CD14-positive monocyte (primary cell): ENCODE measurements at regions not wholly inside any gene's neighbourhood (a gene's known extent, or its start where the extent isn't known, plus 50 kb on each side); places are given as distances from the start of the nearest gene placed in this dataset.

ENCODE experiments used
- DNase-seq, 3 donors: peaks; one replicate each; pipeline ENCODE4 v3.0.0-alpha.2; 2011 to 2022
- H2AFZ ChIP-seq: 2 replicates; pipeline ENCODE4 v1.6.0; 2012; ENCODE audit warnings: mild to moderate bottlenecking, low read depth, low read length, inconsistent platforms; ENCODE audit not compliant: insufficient read depth, poor library complexity, severe bottlenecking
- H3K27ac ChIP-seq, 2 donors: 1 replicate in 1 of 2; 2 replicates in 1 of 2; pipeline ENCODE4 v1.5.1; 2012 to 2013; ENCODE audit warnings: low read length in 2 of 2, control low read depth in 1 of 2, inconsistent platforms in 1 of 2, low read depth in 1 of 2, mild to moderate bottlenecking in 1 of 2
- H3K27me3 ChIP-seq, 2 donors: one replicate each; pipeline versions ENCODE4 v1.6.0 to v1.6.1; 2011 to 2013; ENCODE audit warnings: low read length in 2 of 2; ENCODE audit not compliant: control insufficient read depth in 2 of 2, insufficient read depth in 2 of 2
- H3K36me3 ChIP-seq, 2 donors: replicated peaks in 1 of 2; 1 replicate in 1 of 2; 2 replicates in 1 of 2; pipeline versions ENCODE4 v1.5.1 to v1.6.1; 2012 to 2013; ENCODE audit warnings: low read length in 2 of 2, control low read depth in 1 of 2, inconsistent platforms in 1 of 2, mild to moderate bottlenecking in 1 of 2; ENCODE audit not compliant: insufficient read depth in 2 of 2, control insufficient read depth in 1 of 2
- H3K4me1 ChIP-seq, 2 donors: 1 replicate in 1 of 2; 2 replicates in 1 of 2; pipeline versions ENCODE4 v1.5.1 to v1.6.1; 2012 to 2013; ENCODE audit warnings: low read length in 2 of 2, control low read depth in 1 of 2, inconsistent platforms in 1 of 2, mild to moderate bottlenecking in 1 of 2, moderate library complexity in 1 of 2; ENCODE audit not compliant: insufficient read depth in 2 of 2, control insufficient read depth in 1 of 2
- H3K4me2 ChIP-seq: replicated peaks from 2 replicates; pipeline ENCODE3; 2012; ENCODE audit warnings: low read length, moderate library complexity, mild to moderate bottlenecking; ENCODE audit not compliant: poor library complexity, severe bottlenecking; ENCODE audit errors: extremely low read depth
- H3K4me3 ChIP-seq, 3 experiments: fragments of 200-600 bp in 1 of 3; sonication (generic) in 1 of 3; replicated peaks in 1 of 3; 1 replicate in 2 of 3; 2 replicates in 1 of 3; pipeline ENCODE4 v1.5.1; 2011 to 2013; ENCODE audit warnings: low read length in 3 of 3, mild to moderate bottlenecking in 3 of 3, control low read depth in 2 of 3, low read depth in 2 of 3, inconsistent platforms in 1 of 3, moderate library complexity in 1 of 3
- H3K79me2 ChIP-seq: 2 replicates; pipeline ENCODE4 v1.6.0; 2012; ENCODE audit warnings: mild to moderate bottlenecking, control low read depth, inconsistent platforms, low read length, moderate library complexity; ENCODE audit not compliant: insufficient read depth
- H3K9ac ChIP-seq: 2 replicates; pipeline ENCODE4 v1.6.0; 2017; ENCODE audit warnings: low read length, mild to moderate bottlenecking; ENCODE audit not compliant: insufficient read depth, poor library complexity, severe bottlenecking
- H3K9me3 ChIP-seq, 2 donors: replicated peaks in 1 of 2; 1 replicate in 1 of 2; 2 replicates in 1 of 2; pipeline versions ENCODE4 v1.5.1 to v1.6.1; 2012 to 2013; ENCODE audit warnings: low read length in 2 of 2, control low read depth in 1 of 2; ENCODE audit not compliant: control insufficient read depth in 1 of 2, insufficient read depth in 1 of 2
- H4K20me1 ChIP-seq: 2 replicates; pipeline ENCODE4 v1.6.0; 2012; ENCODE audit warnings: mild to moderate bottlenecking, low read length, control low read depth, moderate library complexity; ENCODE audit not compliant: insufficient read depth
- H3K27ac Mint-ChIP-seq, 7 donors: one replicate each; pipeline ENCODE4 v1.8.0; 2020; ENCODE audit warnings: mild to moderate bottlenecking in 7 of 7, mixed read lengths in 7 of 7, moderate library complexity in 6 of 7, inconsistent platforms in 2 of 7
- H3K27me3 Mint-ChIP-seq, 3 donors: one replicate each; pipeline ENCODE4 v1.8.0; 2021 to 2022; ENCODE audit warnings: low read depth in 3 of 3, mild to moderate bottlenecking in 3 of 3, mixed read lengths in 3 of 3, moderate library complexity in 3 of 3, inconsistent platforms in 1 of 3
- H3K36me3 Mint-ChIP-seq, 2 donors: one replicate each; pipeline ENCODE4 v1.8.0; 2020; ENCODE audit warnings: mixed read lengths in 2 of 2, inconsistent platforms in 1 of 2, mild to moderate bottlenecking in 1 of 2
- H3K4me1 Mint-ChIP-seq: one replicate; pipeline ENCODE4 v1.8.0; 2020; ENCODE audit warnings: mild to moderate bottlenecking, mixed read lengths
- H3K4me3 Mint-ChIP-seq, 2 donors: one replicate each; pipeline ENCODE4 v1.8.0; 2020; ENCODE audit warnings: mild to moderate bottlenecking in 2 of 2, mixed read lengths in 2 of 2, moderate library complexity in 1 of 2
- H3K9me3 Mint-ChIP-seq, 7 donors: one replicate each; pipeline ENCODE4 v1.8.0; 2020 to 2022; ENCODE audit warnings: mixed read lengths in 7 of 7, mild to moderate bottlenecking in 6 of 7, moderate library complexity in 6 of 7, inconsistent platforms in 2 of 7
- WGBS: methylation state at CpG from one replicate; pipeline ENCODE4 v1.1.5; 2013; ENCODE audit warnings: missing lambda C conversion rate; ENCODE audit not compliant: insufficient coverage; 5-methylcytosine and 5-hydroxymethylcytosine counted together
- intact Hi-C, 2 donors: fragments of 100-400 bp; cut with micrococcal nuclease; formaldehyde crosslinking; loops; one replicate each; pipeline versions ENCODE4 v1.15.0 to v1.15.1; 2023
- TF ChIP-seq, protein P1 (sequence below): fragments of 200-600 bp; IDR thresholded peaks from one replicate; pipeline ENCODE4 v1.8.0; 2022; ENCODE audit warnings: antibody characterized with exemption, mild to moderate bottlenecking

DNA sequence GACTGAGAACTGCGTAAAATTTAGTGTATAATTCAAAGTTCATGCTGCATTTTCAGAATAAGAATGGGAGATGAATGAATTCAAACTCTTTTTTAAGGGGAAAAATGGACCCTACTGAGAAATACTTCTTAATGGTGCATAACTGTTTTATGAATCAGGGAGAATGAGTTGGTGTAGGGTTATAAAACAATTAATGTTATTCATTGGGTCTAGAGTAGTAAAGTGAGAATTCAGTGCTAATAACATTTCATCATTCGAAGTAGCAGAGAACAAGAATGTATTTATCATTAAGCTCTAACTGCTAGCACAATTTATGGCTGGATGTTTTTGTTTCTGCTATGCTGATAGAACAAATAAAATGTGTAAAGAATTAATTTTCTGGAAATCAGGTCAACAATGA, 310.2 kb downstream of the SLITRK5 start:
- Mint-ChIP-seq H3K27ac (no peak overlapping the region), H3K36me3 (no peaks in the 10 kb centered on the region), H3K9me3 (peaks cover 0 to 16% (median 9%) of the 10 kb centered on the region in 7 donors), H3K4me1 (no peaks in the 10 kb centered on the region), H3K4me3 (no peak overlapping the region), H3K27me3 (no peaks in the 10 kb centered on the region)
- DNase-seq = no peak
- H3K4me1 ChIP-seq = no peaks in the 10 kb centered on the region
- H3K4me2 ChIP-seq = no peak overlapping the region
- intact Hi-C loops = no loop called here
- H4K20me1 ChIP-seq = no peaks in the 10 kb centered on the region
- no peak overlapping the region for H3K27ac ChIP-seq
- no peaks in the 10 kb centered on the region for H3K36me3 ChIP-seq
- H3K9me3 ChIP-seq = peaks cover 4 to 16% of the 10 kb centered on the region in 2 donors
- H2AFZ ChIP-seq = no peak overlapping the region
- H3K27me3 ChIP-seq = no peaks in the 10 kb centered on the region
- TF ChIP-seq, protein P1, sequence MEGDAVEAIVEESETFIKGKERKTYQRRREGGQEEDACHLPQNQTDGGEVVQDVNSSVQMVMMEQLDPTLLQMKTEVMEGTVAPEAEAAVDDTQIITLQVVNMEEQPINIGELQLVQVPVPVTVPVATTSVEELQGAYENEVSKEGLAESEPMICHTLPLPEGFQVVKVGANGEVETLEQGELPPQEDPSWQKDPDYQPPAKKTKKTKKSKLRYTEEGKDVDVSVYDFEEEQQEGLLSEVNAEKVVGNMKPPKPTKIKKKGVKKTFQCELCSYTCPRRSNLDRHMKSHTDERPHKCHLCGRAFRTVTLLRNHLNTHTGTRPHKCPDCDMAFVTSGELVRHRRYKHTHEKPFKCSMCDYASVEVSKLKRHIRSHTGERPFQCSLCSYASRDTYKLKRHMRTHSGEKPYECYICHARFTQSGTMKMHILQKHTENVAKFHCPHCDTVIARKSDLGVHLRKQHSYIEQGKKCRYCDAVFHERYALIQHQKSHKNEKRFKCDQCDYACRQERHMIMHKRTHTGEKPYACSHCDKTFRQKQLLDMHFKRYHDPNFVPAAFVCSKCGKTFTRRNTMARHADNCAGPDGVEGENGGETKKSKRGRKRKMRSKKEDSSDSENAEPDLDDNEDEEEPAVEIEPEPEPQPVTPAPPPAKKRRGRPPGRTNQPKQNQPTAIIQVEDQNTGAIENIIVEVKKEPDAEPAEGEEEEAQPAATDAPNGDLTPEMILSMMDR = no peak
- no peak overlapping the region for H3K4me3 ChIP-seq
- no peaks in the 10 kb centered on the region for H3K79me2 ChIP-seq
- no peak overlapping the region for H3K9ac ChIP-seq
- WGBS = no CpG with 5 or more reads among the region's 2 CpGs

DNA sequence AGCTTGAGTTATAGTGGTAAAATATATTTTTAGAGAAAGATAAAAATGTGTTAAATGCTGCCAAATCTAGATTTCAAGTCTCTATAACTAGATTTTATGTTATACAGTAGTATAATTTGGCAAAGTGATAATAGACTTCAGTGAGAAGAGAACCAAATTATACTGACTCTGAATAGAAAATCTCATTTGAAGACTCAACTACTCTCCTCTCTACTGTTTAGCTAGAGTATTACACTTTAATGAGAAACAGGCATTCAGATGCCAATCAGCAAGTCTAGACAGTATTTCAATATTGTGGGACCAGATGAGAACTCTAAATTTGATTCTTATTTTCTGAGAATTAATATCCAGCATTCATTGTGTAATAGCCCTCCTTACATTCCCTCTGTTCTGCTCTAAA, 311.2 kb downstream of the SLITRK5 start:
- Histone ChIP-seq H3K36me3 (no peaks in the 10 kb centered on the region), H3K4me1 (no peaks in the 10 kb centered on the region), H3K79me2 (no peaks in the 10 kb centered on the region), H3K9ac (no peak overlapping the region), H3K27ac (no peak overlapping the region), H3K4me2 (no peak overlapping the region), H3K9me3 (peaks cover 4 to 8% of the 10 kb centered on the region in 2 donors), H3K27me3 (no peaks in the 10 kb centered on the region), H2AFZ (no peak overlapping the region), H4K20me1 (no peaks in the 10 kb centered on the region), H3K4me3 (no peak overlapping the region)
- Mint-ChIP-seq H3K27me3 (no peaks in the 10 kb centered on the region), H3K36me3 (no peaks in the 10 kb centered on the region), H3K9me3 (peaks cover 0 to 8% (median 6%) of the 10 kb centered on the region in 7 donors), H3K27ac (no peak overlapping the region), H3K4me3 (no peak overlapping the region), H3K4me1 (no peaks in the 10 kb centered on the region)
- TF ChIP-seq, protein P1 = no peak
- intact Hi-C loops = no loop called here
- no peak for DNase-seq
